HG03575 (cell line): ENCODE measurements at regions not wholly inside any gene's neighbourhood (a gene's known extent, or its start where the extent isn't known, plus 50 kb on each side); places are given as distances from the start of the nearest gene placed in this dataset.

ENCODE experiments used
- ATAC-seq: cut with Tn5 transposase; IDR thresholded peaks from one replicate; pipeline ENCODE4 v1.9.1; 2021; ENCODE audit not compliant: unreplicated experiment, insufficient number of reproducible peaks, low FRiP score; ENCODE audit errors: extremely low read depth

DNA sequence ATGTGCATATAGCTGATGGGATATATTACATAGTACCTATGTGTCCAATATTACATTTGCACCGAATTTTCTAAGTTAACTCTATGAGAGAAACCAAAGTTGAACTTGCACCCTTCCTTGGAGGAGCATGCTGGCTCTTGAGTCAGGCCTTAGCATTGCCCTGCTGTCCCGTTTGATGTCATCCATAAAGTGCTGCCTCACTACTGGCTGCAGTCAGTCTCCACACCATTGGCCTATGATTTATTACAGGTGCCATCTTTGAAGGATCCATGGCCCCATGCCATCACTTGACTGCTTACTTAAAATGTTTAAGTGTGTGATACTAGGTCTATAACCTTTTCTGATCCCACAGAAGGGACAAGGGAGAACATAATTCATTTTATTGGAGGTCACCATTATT lies 249.3 kb upstream of the RBBP8 start:
- no peak for ATAC-seq

GRCh38 chr18:22684268-22684667 lies 248.9 kb upstream of the RBBP8 start:
- no peak for ATAC-seq

GRCh38 chr18:22685788-22686187 lies 247.3 kb upstream of the RBBP8 start:
- ATAC-seq: no peak

GRCh38 chr18:22687892-22688680 lies 245.0 kb upstream of the RBBP8 start:
- no peak for ATAC-seq

GRCh38 chr18:22688877-22689496 lies 244.1 kb upstream of the RBBP8 start:
- ATAC-seq: no peak

DNA sequence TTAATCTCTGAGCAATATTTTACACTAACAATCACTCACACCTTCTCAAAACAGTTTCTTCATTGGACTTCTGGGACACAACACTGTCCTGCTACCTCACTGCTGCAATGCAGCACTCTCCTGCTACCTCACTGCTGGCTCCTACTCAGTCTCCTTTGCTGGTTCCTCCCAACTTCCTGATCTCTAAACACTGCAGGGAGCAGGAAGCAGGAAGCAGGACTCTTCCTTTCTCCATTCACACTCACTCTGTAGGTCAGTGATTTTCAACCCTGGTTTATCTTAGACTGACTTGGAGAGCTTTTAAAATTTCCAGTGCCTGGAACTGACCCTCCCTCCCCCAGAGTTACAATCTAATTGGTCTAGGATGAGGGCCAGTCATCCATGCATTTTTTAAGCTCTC lies 243.4 kb upstream of the RBBP8 start:
- no peak for ATAC-seq

DNA sequence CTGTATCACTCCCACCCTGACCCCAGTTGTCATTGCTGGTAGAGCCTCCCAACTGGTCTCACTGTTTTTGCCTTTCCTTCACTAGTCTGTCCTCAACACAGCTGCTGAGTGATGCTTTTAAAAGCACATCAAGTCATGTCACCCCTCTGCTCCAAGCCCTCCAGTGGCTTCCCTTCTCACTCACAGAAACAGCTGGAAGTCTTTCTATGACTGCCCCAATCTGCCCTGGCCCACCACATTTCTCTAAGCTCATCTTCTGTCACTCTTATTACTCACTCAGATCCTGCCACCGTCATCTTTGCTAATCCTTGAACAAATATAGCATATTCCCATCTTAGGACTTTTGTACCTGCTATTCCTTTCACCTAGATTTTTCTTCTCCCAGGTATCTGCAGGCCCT lies 242.6 kb upstream of the RBBP8 start:
- no peak for ATAC-seq

DNA sequence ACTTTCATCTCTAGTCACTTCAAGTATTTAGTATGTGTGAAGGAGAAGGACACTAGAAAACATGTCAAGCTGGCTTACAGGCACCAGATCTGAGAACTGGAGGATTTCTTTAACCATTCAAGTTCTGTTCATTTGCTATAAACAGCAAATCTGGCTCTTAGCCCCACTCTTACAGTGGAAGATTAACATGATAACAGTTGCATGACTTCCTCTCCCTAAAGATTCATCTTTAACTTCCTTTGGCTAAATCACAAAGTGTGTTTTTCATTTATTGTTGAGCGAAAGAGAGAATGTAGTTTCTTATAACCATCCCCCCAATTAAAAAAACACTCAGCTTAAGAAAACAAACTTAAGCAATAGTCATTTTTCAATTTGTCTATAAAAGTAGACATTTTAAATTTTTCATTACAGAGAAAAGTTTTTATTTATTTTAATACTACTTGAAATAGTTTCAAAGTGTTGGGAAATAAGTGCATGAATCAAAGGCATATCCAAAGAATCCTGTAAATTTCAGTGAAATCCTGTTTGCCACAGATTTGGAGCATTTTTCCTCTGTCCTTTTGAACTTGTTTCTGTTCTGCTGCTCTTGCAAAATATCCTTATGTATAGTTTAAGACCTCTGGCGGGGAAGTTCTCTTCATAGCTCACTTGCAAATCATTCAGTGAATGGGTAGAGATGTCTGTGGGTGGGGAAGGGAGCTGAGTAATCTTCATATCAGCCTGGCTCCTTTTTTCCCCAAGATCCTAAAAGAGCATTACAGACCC lies 241.0 kb upstream of the RBBP8 start:
- ATAC-seq: no peak

- no peak for ATAC-seq
Measured at GRCh38 chr18:22694954-22695353, 238.2 kb upstream of the RBBP8 start.

GRCh38 chr18:22695674-22696073 lies 237.5 kb upstream of the RBBP8 start:
- no peak for ATAC-seq

DNA sequence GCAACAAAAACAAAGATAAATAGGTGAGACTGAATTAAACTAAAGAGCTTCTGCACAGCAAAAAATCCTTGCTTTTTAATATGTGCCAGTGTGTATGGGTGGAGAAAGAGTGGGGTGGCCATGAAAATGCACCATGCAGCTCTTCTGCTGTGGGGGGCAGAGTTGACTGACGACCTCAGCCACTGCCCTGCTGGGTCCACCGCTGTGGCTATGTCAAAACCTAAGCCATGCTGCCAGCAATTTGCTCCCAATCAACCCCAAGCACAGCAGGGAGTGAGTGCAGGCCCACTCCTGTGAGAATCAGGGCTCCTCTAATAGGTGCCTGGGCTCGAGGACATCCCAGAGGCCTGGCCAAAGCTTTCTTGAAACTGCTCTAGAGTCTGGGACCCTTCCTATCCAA lies 235.6 kb upstream of the RBBP8 start:
- ATAC-seq: no peak

DNA sequence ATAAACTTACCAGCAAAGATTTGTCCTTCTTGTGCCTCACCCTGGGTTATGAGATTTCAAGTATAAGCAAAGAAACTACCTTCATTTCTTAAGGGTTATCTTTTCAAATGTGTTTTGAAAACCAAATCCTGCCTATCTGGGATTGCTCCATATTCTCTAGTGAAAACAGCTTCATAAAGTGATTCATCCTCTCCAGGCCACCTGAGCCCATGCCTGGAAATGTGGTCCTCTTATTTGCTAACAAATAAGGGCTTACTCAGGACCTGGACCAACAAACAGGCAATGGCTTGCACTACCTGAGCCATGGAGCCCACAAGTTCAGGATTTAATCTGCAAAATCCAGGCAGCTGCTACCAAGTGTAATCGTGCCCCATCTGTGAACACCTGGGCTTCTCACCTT lies 234.4 kb upstream of the RBBP8 start:
- ATAC-seq: no peak

DNA sequence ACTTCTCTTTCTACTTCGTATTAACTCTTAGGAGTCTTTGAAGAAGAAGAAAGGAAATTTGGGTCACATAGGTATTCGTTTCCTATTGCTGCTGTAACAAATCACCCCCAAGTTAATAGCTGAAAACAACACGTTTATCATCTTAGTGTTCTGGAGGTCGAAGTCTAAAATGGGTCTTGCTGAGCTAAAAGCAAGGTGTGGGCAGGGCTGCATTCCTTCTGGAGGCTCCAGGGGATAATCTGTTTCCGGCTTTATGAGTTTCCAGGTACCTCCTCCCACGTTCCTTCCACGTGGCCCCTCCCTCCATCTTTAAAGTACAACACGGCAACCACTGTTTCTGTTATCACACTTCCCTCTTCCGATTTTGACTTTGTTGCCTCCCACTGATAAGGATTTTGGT lies 233.5 kb upstream of the RBBP8 start:
- ATAC-seq: no peak

DNA sequence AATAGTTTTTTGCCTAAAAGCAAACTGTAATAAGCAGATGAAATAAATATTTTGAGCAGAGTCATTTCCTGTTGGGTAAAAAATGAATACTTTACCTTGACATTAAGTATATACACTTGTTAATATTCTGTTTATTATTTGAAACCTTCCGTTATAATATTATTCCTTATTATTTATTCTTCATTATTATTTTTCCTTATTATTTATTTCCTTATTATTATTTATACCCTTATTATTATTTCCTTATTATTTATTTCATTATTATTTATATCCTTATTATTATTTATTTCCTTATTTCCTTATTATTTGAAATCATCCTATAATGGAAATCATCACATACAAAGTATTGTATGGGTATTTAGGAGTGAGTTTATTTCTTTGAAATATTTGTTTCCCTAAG lies 232.2 kb upstream of the RBBP8 start:
- no peak for ATAC-seq

DNA sequence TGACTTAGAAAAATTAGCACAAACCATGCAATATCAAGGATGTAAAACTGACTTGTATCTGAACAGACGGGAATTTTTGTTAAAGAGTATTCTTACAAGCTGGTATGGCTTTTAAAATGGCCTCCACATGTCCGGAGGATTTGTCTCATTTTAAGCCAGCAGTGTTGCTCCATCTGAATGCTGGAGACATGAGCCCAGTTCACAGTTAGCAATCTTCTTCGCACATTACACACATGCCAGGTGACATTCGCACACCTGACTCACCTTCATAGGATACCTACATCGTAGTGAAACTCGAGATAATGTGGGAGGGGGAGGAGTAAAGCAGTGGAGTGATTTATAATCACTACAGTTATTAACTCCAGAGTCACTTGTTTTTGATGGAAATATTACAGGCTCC lies 231.8 kb upstream of the RBBP8 start:
- ATAC-seq: no peak

GRCh38 chr18:22701795-22702194 lies 231.3 kb upstream of the RBBP8 start:
- no peak for ATAC-seq

DNA sequence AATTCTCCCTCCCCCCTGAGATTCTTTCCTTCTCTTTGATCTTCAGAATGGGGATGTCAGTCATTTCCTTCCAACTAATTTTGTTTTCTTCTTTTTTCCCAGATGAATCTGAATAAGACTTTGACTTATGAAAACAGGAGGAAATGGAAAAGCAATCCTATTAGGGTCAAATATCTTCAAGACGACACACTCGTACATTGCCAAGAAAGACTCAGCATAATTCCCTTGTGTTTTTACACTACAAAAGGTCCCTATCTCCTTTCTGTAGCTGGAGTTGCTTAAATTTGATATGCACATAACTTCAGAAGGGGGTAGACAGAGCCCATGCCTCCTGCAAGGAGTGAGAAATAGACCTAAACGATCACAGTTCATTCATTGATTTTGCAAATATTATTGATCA lies 230.3 kb upstream of the RBBP8 start:
- ATAC-seq: no peak

- ATAC-seq: no peak
Measured at GRCh38 chr18:22703883-22704585, 229.1 kb upstream of the RBBP8 start.

- ATAC-seq: no peak
Measured at GRCh38 chr18:22704586-22704918, 228.6 kb upstream of the RBBP8 start.

GRCh38 chr18:22705328-22705727 lies 227.8 kb upstream of the RBBP8 start:
- ATAC-seq: no peak
